ENCODE measurements at regions not wholly inside any gene's neighbourhood (a gene's known extent, or its start where the extent isn't known, plus 50 kb on each side); places are given as distances from the start of the nearest gene placed in this dataset.
"Not testable (repeated sequence)": the region's sequence is repeated elsewhere in the genome, so short reads cannot be mapped to it uniquely, and the experiment has no call there.

DNA sequence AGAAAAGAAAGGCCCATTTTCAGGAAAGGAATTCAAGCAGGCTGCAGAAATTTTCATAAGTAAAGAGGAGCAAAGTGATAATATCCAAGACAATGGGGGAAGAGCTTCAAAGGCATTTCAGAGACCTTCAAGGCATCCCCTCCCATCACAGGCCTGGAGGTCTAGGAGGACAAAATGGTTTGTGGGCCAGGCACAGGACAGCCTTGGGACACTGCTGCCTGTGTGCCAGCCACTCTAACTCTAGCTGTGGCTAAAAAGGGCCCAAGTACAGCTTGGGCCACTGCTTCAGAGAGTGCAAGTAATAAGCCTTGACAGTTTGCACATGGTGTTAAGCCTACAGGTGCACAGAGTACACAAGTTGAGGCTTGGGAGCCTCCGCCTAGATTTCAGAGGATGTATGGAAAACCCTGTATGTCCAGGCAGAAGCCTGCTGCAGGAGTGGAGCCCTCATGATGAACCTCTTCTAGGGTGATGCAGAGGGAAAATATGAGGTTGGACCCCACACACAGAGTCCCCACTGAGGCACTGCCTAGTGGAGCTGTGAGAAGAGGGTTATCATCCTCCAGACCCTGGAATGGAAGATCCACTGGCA is 51.8 kb upstream of the ZSWIM5 start:
- no peak for DNase-seq (ENCODE audit: low spot score)

- no peak for DNase-seq (ENCODE audit: low spot score)
These were observed 52.6 kb upstream of the ZSWIM5 start for GRCh38 chr1:45259053-45259452.

DNA sequence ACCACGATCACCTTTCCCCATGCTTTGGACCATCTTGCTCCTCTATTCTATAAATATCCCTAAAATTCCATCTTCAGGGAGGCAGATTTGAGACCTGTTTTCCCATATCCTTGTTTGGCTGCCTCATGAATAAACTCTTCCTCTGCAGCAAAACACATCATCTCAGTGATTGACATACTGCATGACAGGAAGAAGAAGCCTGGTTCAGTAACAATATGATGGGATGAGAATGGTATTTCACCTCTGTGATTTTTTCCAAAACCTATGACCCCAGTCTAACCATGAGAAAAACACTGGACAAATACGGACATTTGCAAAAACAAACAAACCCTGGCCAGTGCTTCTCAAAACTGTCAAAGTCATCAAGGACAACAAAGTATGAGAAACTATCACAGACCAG is 53.8 kb upstream of the ZSWIM5 start:
- no peak for DNase-seq (ENCODE audit: low spot score)

DNA sequence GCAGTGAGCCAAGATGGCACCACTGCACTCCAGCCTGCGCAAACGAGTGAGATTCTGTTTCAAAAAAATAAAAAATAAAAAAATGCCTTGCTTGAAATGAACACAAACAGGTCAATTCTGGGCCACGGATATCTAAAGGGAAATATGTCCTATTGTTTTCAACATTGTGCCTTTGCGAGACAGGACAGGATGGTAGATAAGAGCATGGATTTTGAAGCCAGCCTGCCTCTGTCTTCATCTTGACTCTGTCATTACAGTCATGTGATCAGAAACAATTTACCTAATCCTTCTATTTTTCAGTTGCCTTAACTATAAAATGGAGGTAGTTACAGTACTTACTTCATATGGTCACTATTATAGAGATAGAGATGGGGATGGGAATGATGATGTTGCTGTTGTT is 56.7 kb upstream of the ZSWIM5 start:
- no peak for DNase-seq (ENCODE audit: low spot score)

GRCh38 chr1:45265244-45265643 is 58.8 kb upstream of the ZSWIM5 start:
- no peak for DNase-seq (ENCODE audit: low spot score)

GRCh38 chr1:45266151-45266801 is 59.9 kb upstream of the ZSWIM5 start:
- DNase-seq (ENCODE audit: low spot score): peak; percentile 58

- not testable (repeated sequence) for DNase-seq (ENCODE audit: low spot score)
These were observed 58.4 kb upstream of the HPDL start for GRCh38 chr1:45268310-45268709.

DNA sequence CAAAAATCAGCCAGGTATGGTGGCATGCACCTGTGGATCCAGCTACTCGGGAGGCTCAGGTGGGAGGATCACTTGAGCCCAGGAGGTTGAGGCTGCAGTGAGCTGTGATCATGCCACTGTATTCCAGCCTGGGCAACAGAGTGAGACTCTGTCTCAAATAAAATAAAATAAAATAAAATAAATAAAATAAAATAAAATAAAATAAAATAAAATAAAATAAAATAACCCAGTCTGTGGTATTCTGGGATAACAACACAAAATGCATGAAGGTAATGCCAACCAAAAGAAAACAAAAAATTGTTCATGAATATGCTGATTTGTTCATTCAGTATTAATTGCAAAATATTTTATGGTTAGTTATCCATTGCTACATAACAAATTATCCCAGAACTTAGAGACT is 54.4 kb upstream of the HPDL start:
- not testable (repeated sequence) for DNase-seq (ENCODE audit: low spot score)

GRCh38 chr1:45272913-45273371 is 53.8 kb upstream of the HPDL start:
- no peak for DNase-seq (ENCODE audit: low spot score)

GRCh38 chr1:45275054-45275453 is 51.6 kb upstream of the HPDL start:
- DNase-seq (ENCODE audit: low spot score): no peak
